A673 (cell line): ENCODE measurements at regions not wholly inside any gene's neighbourhood (a gene's known extent, or its start where the extent isn't known, plus 50 kb on each side); places are given as distances from the start of the nearest gene placed in this dataset.

ENCODE experiments used
- CTCF ChIP-seq: fragments of 300-800, 200-600 bp; sonication (generic); conservative IDR thresholded peaks from 2 replicates; pipeline ENCODE4 v1.5.1; 2017; ENCODE audit warnings: low read depth, mild to moderate bottlenecking, antibody characterized with exemption, low read length, moderate library complexity, mixed read lengths
- EZH2 ChIP-seq: fragments of 200-600 bp; sonication (generic); IDR thresholded peaks from 2 replicates; pipeline ENCODE4 v1.6.1; 2017; ENCODE audit warnings: borderline replicate concordance, low read depth, mild to moderate bottlenecking, mixed read lengths, antibody characterized with exemption, low read length; ENCODE audit not compliant: poor library complexity, severe bottlenecking

- TF ChIP-seq CTCF (no peak), EZH2 (no peak)
Observed at GRCh38 chr3:44077267-44077666, 164.4 kb upstream of the TOPAZ1 start.
